Stimulated activated CD4-positive, alpha-beta T cell treated with anti-CD3 and anti-CD28 coated beads, Interleukin-12 subunit alpha, Interleukin-12 subunit beta, amount 100 ng/mL, for 4 hours (primary cell): ENCODE measurements at regions not wholly inside any gene's neighbourhood (a gene's known extent, or its start where the extent isn't known, plus 50 kb on each side); places are given as distances from the start of the nearest gene placed in this dataset.

Experiments
- DNase-seq: peaks from one replicate; pipeline ENCODE4 v3.0.0-alpha.2; 2020

GRCh38 chr4:1508161-1509160, 102.2 kb upstream of the NKX1-1 start:
- no peak for DNase-seq

- DNase-seq = no peak
These were observed 100.9 kb upstream of the NKX1-1 start for GRCh38 chr4:1506956-1507721.

- DNase-seq = no peak
These were observed 99.5 kb upstream of the NKX1-1 start for GRCh38 chr4:1505511-1506460.

GRCh38 chr4:1504595-1505500, 98.6 kb upstream of the NKX1-1 start:
- DNase-seq = no peak

GRCh38 chr4:1503583-1504471, 97.6 kb upstream of the NKX1-1 start:
- no peak for DNase-seq

- no peak for DNase-seq
These were observed 96.7 kb upstream of the NKX1-1 start for GRCh38 chr4:1502976-1503375.

- DNase-seq = no peak
These were observed 96.3 kb upstream of the NKX1-1 start for GRCh38 chr4:1502501-1502886.

- no peak for DNase-seq
These were observed 95.7 kb upstream of the NKX1-1 start for GRCh38 chr4:1501754-1502500.

GRCh38 chr4:1500966-1501753, 94.9 kb upstream of the NKX1-1 start:
- no peak for DNase-seq

GRCh38 chr4:1500231-1500965, 94.2 kb upstream of the NKX1-1 start:
- no peak for DNase-seq

GRCh38 chr4:1499465-1499864, 93.2 kb upstream of the NKX1-1 start:
- DNase-seq = no peak

GRCh38 chr4:1497189-1497801, 91.1 kb upstream of the NKX1-1 start:
- no peak for DNase-seq

GRCh38 chr4:1496116-1496642, 89.9 kb upstream of the NKX1-1 start:
- DNase-seq = no peak

GRCh38 chr4:1495416-1496115, 89.3 kb upstream of the NKX1-1 start:
- no peak for DNase-seq

- no peak for DNase-seq
These were observed 88.4 kb upstream of the NKX1-1 start for GRCh38 chr4:1494416-1495315.
